ENCODE measurements at regions not wholly inside any gene's neighbourhood (a gene's known extent, or its start where the extent isn't known, plus 50 kb on each side); places are given as distances from the start of the nearest gene placed in this dataset.

DNA sequence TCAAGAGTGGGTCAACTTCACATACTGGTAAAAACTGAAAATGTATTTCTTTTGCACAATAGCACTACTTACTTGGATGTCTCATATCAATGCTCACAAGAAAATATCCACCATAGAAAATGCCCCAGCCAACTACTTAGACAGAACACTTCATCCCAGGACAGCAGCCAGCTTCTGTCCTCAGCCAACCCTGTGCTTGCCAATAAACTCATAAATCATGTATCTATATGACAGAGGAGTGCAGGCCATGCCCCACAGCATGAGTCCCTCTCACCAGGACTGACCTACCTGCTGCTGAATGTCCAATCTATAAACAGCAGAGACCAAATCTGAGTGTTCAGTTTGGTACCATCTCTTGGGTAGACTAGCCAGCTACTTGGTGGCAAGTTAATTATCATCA is 179.3 kb downstream of the OMA1 start:
- no peak for DNase-seq (ENCODE audit: low read depth)

- no peak for DNase-seq (ENCODE audit: low read depth)
Observed at GRCh38 chr1:58365328-58365727, 181.2 kb downstream of the OMA1 start.

GRCh38 chr1:58363585-58363984 is 182.9 kb downstream of the OMA1 start:
- no peak for DNase-seq (ENCODE audit: low read depth)

DNA sequence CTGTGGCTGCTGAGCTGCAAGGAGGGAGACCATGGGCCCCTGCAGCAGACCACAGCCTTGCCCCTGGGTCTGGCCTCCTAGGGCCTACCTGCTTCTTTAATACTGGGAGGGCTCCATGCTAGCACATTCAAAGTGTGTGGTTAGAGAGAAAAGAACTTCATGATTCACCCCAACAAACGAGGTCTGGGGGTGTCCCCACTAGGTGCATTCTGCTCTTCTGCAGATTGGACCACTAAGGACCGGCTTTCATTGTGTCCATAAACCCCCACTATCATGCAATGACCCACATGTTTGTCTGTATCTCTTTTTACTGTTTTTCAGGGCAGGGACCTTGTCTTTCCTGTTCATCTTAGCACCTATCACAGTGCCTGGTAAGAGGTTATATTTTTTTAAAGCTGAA is 185.4 kb downstream of the OMA1 start:
- DNase-seq (ENCODE audit: low read depth), result no peak

GRCh38 chr1:58358346-58358745 is 188.2 kb downstream of the OMA1 start:
- peak; percentile 22 for DNase-seq (ENCODE audit: low read depth)

- DNase-seq (ENCODE audit: low read depth), result no peak
Observed at GRCh38 chr1:58356402-58356801, 190.1 kb downstream of the OMA1 start.

DNA sequence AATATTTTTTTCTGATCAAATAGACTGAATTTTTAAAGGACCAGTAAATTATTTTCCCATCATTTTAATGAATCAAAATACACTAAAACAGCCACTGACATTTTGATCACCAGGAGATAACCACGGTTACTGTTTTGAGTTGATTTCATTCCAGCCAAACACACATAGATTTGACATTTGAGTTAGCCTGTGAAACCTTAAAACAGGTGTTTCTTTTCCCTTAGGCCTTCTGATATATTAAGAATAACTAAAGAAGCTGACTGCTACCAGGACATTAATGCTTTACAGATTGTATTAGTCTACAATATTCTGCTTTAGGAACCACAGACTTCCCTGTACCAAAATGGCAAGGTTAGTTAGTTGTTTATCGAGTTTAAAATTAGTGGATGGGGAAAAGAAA is 193.4 kb downstream of the OMA1 start:
- no peak for DNase-seq (ENCODE audit: low read depth)

GRCh38 chr1:58352476-58353092 is 193.9 kb downstream of the OMA1 start:
- DNase-seq (ENCODE audit: low read depth), result no peak

DNA sequence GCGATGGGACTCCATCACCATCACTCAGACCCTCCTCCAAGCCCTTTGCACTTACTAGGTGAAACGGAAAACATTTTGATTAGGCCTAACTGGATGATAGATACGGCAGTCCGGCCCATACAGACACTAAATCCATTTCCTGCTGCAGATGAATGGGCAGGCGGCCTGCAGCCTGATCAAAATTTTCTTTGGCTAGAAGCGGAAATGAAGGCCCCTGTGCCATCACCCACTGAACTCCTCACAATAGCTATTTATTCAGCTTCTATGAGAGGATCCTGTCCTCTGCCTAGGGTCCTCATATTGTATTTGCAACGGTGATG is 200.5 kb downstream of the OMA1 start:
- DNase-seq (ENCODE audit: low read depth), result no peak

DNA sequence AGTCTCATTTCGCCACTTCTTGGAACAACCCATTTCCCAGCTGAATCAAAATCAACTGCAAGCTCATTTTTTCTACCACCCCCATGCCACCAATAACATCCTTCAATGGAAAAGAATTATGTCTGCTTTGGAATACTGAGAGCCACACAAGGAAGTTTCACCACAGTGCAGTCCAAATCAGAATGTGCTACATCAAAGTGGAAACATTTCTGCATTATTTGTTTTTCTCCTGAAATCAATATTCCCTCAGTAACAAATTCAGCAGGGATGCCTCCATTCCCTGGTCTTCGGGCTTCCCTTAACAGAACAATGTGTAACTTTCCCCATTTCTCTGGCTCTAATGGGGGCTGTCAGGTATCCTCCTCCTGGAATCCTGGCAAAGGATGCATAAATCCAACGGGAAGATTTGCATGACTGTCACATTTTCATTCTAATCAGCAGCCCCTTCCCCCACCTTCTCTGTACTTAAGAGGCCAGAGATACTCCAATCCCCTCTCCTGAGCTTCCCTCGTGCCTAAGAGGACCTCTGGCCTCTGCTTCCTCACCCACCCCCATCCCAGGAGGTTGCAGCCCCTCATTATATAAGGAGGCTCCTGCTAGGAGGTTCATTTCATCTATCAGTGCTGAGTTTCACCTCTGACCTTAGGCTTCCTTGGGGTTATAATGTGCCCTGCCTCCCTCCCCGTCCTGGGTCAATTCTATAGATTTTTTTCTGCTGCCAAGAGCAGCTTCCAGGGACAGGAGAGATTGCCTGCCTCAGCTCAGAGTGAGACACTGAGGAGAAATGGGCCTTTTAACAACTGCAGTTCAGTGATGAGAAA is 201.1 kb downstream of the OMA1 start:
- DNase-seq (ENCODE audit: low read depth), result no peak

GRCh38 chr1:58340185-58340584 is 206.3 kb downstream of the OMA1 start:
- no peak for DNase-seq (ENCODE audit: low read depth)

DNA sequence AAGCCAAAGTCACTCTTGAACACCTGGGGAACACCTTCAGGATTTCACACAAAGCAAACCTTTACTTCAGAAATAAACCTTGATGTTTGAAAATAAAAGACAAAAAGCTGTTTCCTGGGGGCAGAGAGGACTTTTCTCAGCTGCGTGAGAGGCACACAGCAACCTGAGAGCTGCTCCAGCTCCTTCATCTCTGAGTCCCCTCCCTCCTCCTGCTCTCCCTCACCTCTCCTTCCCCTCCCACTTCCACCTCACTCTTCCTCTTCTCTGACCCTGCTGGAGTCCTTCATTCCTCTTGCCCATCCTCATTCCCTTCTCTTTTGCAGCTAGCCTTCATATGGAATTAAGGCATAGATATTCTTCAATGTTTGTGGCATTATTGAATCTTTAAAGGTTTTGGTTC is 208.4 kb downstream of the OMA1 start:
- DNase-seq (ENCODE audit: low read depth), result no peak

DNA sequence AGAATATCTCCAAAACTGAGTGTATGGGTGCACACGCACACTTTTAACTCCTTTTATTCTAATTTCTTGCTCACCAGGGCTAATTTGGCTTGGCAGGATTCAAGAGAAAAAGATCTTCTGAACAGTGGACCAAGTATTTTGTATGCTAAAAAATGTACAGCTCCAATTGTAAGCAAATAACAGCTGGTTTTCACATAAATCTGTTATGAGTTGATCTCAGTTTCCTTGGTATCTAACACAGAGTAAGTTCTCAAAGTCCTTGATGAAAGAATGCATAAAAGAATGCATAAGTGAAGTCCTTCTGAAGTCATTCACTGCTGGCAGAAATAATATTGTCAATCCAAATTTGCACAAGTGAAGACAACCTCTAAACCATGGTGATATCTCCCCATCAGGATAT is 213.0 kb downstream of the OMA1 start:
- no peak for DNase-seq (ENCODE audit: low read depth)

DNA sequence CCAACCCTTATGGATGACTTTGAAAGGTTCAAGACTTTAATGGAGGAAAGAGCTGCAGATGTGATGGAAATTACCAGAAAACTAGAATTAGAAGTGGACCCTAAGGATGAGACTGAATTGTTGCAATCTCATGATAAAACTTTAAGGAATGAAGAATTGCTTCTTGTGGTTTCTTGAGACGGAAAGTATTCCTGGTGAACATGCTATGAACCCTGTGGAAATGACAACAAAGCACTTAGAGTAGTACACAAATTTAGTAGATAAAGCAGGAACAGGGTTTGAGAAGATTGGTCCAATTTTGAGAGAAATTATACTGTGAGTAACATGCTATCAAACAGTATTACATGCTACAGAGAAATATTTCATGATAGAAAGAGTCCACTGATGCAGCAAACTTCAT is 215.4 kb downstream of the OMA1 start:
- DNase-seq (ENCODE audit: low read depth), result peak; percentile 28

GRCh38 chr1:58325866-58326265 is 220.7 kb downstream of the OMA1 start:
- DNase-seq (ENCODE audit: low read depth), result no peak

DNA sequence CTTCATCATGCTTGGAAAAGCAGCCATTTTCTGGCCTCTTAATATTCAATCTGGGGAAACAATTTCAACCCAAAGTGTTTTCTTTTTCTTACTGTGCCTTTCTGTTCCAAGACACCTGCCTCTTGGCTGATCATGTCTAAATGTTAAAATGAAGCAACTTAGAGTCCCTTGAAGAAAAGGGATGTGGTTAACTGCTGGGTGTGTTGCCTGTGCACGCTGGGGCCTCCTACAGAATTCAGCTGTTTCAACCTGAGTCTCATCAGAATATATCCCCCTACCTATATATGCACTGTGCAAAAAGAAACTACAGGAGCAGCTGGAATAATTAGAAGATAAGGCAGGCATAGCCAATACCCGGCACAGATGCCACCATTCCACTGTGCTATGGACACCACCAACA is 222.0 kb downstream of the OMA1 start:
- no peak for DNase-seq (ENCODE audit: low read depth)

DNA sequence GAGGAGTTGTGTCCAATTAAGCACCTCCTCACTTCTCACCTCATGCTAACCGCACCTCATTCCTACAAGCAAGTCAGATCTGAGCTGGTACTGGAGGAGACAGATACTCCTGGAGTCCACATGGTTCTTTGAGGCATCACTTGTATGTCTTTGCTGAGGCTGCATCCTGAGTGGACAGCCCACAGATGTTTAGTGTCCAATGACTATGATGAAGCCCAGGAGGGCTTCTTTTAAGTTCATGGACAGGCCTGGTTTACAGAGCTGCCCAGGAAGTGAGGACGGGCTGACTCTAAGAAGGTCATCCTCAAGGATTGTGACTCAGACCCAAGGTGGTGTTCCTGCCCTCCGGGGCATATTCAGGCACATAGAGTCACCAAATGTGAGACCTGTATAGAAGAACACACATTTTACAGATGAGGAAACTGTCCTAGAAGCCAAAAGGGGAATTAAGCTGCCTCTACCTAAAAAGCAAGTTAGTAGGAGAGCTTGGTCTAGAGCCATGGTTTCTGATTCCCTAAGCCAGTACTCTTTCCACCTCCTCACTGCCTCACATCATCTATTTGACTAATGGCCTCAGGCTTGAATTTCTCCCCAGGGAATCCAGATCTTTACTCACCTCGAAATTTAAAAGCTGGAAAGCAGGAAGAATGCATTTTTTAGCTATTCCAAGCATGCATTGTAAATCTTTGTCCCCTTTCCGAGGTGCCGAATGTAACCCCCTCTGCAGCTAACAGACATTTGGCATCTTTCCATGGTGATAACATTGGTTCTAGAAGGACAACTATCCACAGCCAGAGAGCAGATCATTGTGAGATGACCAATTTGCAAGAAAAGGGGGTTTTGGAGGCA is 228.1 kb downstream of the OMA1 start:
- peak; percentile 22 for DNase-seq (ENCODE audit: low read depth)

GRCh38 chr1:58317694-58318093 is 228.8 kb downstream of the OMA1 start:
- DNase-seq (ENCODE audit: low read depth), result no peak

- no peak for DNase-seq (ENCODE audit: low read depth)
Observed at GRCh38 chr1:58317086-58317485, 229.4 kb downstream of the OMA1 start.

DNA sequence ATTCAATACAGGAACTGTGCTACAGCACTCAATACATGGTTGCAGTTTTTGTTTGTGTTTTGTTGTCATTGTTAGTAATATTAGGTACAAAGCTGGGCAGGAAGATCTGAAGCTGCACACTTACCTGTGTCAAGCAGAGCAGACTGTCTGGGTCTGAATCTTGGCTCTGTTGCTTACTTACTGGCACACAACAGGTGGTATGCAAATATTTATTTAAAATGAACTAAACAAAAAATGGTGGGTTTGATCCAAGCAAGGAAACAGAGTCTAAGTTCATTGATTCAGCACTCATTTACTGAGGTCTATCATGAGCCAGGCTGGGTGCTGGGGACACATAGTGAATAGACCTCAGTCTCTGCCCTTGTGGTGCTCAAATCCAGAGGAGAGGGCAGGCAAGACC is 230.4 kb downstream of the OMA1 start:
- no peak for DNase-seq (ENCODE audit: low read depth)

GRCh38 chr1:58312971-58313563 is 233.5 kb downstream of the OMA1 start:
- DNase-seq (ENCODE audit: low read depth), result no peak

DNA sequence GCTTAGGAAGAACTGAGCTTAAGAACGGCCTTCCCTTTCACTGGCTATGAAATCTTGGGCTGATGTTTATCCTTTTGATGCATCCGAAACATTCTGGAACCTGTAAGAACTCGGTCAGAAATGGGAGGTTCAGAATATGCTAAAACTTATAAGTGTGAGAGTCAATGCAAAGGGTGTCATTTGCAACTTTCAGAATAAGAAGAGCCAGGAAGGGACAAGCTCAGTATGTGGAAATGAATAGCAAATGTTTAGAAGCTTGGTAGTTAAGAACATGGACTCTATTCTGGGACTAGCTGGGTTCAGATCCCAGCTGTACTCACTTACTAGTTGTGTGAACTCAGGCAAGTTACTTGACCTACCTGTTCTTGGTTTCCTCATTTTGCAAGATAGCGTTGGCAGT is 234.1 kb downstream of the OMA1 start:
- DNase-seq (ENCODE audit: low read depth), result no peak

DNA sequence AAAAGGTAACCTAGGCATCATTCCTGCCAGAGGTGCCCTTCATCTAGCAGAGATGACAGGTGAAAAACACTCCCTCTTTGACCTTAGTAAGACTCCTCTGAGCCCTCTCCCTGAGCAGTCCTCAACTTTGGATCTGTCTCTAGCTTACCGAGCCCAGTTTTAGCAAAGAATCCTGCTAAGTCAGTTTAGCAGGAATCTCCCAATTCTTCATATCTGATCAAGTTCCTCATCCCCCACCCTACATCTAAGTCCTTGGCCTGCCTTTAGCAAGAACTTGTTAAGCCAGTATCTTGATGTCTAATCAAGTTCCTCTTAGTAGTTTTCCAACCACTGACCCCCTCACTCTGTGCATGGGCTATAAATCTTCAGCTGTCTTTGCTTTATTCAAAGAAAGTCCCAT is 235.6 kb downstream of the OMA1 start:
- no peak for DNase-seq (ENCODE audit: low read depth)

All from GM04504 (cell line).